GM12878 (cell line): ENCODE measurements at regions not wholly inside any gene's neighbourhood (a gene's known extent, or its start where the extent isn't known, plus 50 kb on each side); places are given as distances from the start of the nearest gene placed in this dataset.

Experiments
- ATF2 ChIP-seq: IDR thresholded peaks from 2 replicates; pipeline ENCODE4 v1.6.1; 2012; ENCODE audit warnings: low read length, inconsistent platforms
- BHLHE40 ChIP-seq, 2 experiments: fragments of 450-650 bp in 1 of 2; IDR thresholded peaks; 2 replicates each; pipeline ENCODE4 v1.6.1; 2011 to 2017; ENCODE audit warnings: low read depth in 2 of 2, borderline replicate concordance in 1 of 2, improper control_type of control experiment in 1 of 2, low read length in 1 of 2, mild to moderate bottlenecking in 1 of 2
- CUX1 ChIP-seq: IDR thresholded peaks from 2 replicates; pipeline ENCODE4 v1.6.1; 2012; ENCODE audit warnings: improper control_type of control experiment, low read depth, low read length; ENCODE audit not compliant: insufficient replicate concordance
- DPF2 ChIP-seq: fragments of 450-650 bp; IDR thresholded peaks from 2 replicates; pipeline ENCODE4 v1.6.1; 2017; ENCODE audit warnings: mild to moderate bottlenecking
- FOXK2 ChIP-seq: fragments of 450-650 bp; IDR thresholded peaks from 2 replicates; pipeline ENCODE4 v1.6.1; 2017; ENCODE audit warnings: mild to moderate bottlenecking, moderate library complexity
- IKZF1 ChIP-seq: fragments of 450-650 bp; conservative IDR thresholded peaks from 2 replicates; pipeline ENCODE4 v1.6.1; 2017; ENCODE audit warnings: antibody characterized with exemption, mild to moderate bottlenecking
- MYB ChIP-seq: fragments of 150-350 bp; IDR thresholded peaks from 2 replicates; pipeline ENCODE4 v1.6.1; 2014; ENCODE audit warnings: mild to moderate bottlenecking, low read depth, low read length, borderline replicate concordance
- RELB ChIP-seq: fragments of 450-650 bp; IDR thresholded peaks from 2 replicates; pipeline ENCODE4 v1.6.1; 2017; ENCODE audit warnings: low read depth, mild to moderate bottlenecking, moderate library complexity
- SMAD1 ChIP-seq: fragments of 450-650 bp; IDR thresholded peaks from 2 replicates; pipeline ENCODE4 v1.6.1; 2018; ENCODE audit warnings: mild to moderate bottlenecking, low read depth; ENCODE audit not compliant: partially characterized antibody
- SMC3 ChIP-seq: IDR thresholded peaks from 2 replicates; pipeline ENCODE4 v1.6.1; 2011; ENCODE audit warnings: low read length, improper control_type of control experiment, borderline replicate concordance
- SUPT20H ChIP-seq: IDR thresholded peaks from 2 replicates; pipeline ENCODE4 v1.6.1; 2011; ENCODE audit warnings: low read depth, mild to moderate bottlenecking, low read length, moderate library complexity, borderline replicate concordance; ENCODE audit not compliant: control insufficient read depth
- SUZ12 ChIP-seq: fragments of 200-600 bp; sonication (generic); IDR thresholded peaks from one replicate; pipeline ENCODE4 v1.6.1; 2018; ENCODE audit warnings: antibody characterized with exemption, mild to moderate bottlenecking; ENCODE audit not compliant: unreplicated experiment
- USF2 ChIP-seq: IDR thresholded peaks from 2 replicates; pipeline ENCODE4 v1.6.1; 2011; ENCODE audit warnings: low read depth, low read length, improper control_type of control experiment, borderline replicate concordance
- YBX1 ChIP-seq: fragments of 450-650 bp; IDR thresholded peaks from 2 replicates; pipeline ENCODE4 v1.6.1; 2016; ENCODE audit warnings: antibody characterized with exemption
- ZNF622 ChIP-seq: fragments of 450-650 bp; IDR thresholded peaks from 2 replicates; pipeline ENCODE4 v1.6.1; 2017; ENCODE audit warnings: mild to moderate bottlenecking, inconsistent platforms

- TF ChIP-seq CUX1: no peak
- TF ChIP-seq MYB: no peak
- no peak for TF ChIP-seq SUZ12
- TF ChIP-seq ATF2: no peak
- TF ChIP-seq ZNF622: no peak
- TF ChIP-seq YBX1: no peak
- no peak for TF ChIP-seq USF2
- TF ChIP-seq BHLHE40 (IDR thresholded peaks at IDR 0.05; ENCODE audit: borderline replicate concordance in 1 of 2, low read depth in 2 of 2, low read length in 1 of 2): peak in 1 of 2 experiments; percentile 42; a peak in 1 of 4 replicates
- no peak for TF ChIP-seq SMC3
- TF ChIP-seq SMAD1: no peak
- TF ChIP-seq IKZF1: peak; percentile 31; the same call in 1 of the 2 replicates
- no peak for TF ChIP-seq SUPT20H
- 0 out of 2 replicates have a peak, but pooled peaks have one; percentile 30 for TF ChIP-seq DPF2
- no peak for TF ChIP-seq RELB
- TF ChIP-seq FOXK2: no peak
Observed at GRCh38 chr13:87444135-87444534, 227.0 kb upstream of the SLITRK5 start (continued).
